GM21390 (cell line): ENCODE measurements at regions not wholly inside any gene's neighbourhood (a gene's known extent, or its start where the extent isn't known, plus 50 kb on each side); places are given as distances from the start of the nearest gene placed in this dataset.
"Not testable (repeated sequence)": the region's sequence is repeated elsewhere in the genome, so short reads cannot be mapped to it uniquely, and the experiment has no call there.

Experiments
- ATAC-seq: cut with Tn5 transposase; IDR thresholded peaks from one replicate; pipeline ENCODE4 v1.9.1; 2021; ENCODE audit not compliant: unreplicated experiment

DNA sequence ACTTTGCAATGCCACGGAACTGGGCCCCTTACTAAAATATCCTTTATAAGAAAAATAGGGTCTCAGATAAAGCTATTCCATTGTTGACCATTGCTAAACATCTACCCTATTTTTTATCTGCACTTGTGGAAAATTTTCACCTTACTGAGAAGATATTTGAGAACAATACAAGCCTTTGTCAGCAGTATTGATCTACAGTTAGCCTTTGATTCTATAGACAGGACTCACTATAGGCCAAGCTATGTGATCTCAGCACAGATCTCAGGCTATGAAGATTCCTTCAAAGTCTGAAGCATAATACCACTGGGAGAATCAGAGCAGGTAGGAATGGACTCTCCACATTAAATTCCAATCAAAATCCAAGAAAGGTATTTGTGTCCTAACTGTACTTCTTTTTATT lies 1099.7 kb downstream of the DIAPH3 start:
- no peak for ATAC-seq

- not testable (repeated sequence) for ATAC-seq
Measured at GRCh38 chr13:59076386-59076785, 1087.3 kb downstream of the DIAPH3 start.

GRCh38 chr13:59086147-59086546 lies 1077.6 kb downstream of the DIAPH3 start:
- no peak for ATAC-seq

DNA sequence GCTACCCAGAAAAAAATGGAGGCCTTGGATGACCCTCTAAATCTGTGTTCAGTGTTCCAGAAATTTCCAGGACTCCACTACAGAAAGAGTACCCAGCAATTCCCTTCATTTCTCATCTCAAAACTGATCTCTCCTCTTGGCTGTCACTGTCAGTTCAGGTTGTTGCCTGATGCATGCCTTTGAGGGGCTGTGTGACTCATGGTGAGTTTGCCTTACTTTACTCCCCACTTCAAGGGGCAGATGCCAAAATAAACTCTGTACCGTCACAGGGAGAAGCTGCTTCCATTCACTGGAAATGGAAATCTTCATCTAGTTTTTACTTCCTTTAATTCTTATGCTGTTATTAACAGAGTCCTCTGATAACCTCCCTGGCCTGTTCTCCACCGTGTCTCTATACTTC lies 1075.0 kb downstream of the DIAPH3 start:
- ATAC-seq: no peak

- no peak for ATAC-seq
Measured at GRCh38 chr13:59094181-59094580, 1069.5 kb downstream of the DIAPH3 start.

DNA sequence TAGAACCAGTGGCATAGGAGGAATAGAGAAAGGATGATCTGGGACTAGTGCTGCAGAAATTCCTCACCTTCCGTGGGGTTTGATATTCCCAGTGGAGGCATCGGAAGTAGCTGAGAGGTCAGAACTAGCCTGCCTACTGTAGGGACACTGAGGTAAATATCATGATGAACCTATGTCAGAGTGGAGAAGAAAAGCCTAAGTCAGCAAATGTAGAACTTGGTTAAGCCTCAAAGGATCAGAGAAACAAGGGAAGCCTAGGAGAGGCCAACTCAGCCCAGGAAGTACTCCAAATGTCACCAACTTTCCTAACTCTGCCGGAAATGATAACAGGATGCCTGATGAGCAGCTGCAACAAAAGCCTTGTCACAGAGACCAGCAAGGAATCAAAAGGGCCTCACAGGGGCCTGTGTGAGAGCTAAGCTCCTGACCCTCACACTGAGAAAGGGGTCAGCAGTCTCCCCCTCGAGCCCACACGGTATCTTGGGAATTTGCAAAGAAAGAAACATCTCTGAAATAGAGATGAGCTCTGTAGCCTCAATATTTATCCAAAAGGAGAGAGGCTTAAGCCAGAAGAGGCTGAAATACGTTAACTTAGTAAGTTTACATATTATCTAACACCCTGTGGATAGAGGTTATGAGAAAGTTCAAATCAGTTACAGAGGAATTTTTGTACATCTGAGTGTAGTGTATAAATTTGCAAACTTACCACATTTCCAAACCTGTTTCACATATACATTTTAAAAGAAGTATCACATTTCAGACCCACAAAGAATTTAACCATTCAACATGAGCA lies 1064.3 kb downstream of the DIAPH3 start:
- no peak for ATAC-seq

DNA sequence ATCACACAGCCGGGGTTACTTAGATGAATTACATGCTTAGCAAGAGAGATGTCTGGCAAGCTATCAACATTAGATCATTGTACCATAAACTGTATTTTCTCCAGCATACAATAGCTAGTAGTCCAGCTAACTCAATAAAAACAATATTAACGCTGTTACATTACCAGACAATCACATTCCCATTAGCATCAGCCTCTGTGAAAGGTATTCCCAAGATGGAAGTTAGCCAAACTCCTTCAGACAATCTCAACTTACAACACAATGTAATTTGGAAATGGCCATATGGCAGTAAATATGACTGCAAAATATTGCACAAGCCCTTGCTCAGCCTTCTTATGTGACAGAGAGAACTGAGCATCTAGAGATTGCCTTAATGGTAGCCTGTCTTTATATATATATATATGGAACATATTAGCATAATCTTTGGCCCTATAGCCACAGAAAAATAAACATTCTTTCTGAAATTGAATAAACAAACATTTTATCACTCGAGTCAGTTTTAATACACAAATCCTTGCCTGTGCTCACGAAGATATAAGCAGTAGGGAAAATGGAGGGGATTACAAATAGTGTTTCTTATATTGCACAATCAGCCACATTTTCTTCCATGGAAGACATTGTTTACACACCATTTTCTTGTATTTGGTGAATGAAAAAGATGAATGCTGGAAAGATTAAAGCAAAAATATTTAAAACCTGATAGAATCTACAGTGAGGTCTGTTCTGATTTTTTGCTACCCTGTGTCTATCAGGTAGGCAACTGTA lies 1060.5 kb downstream of the DIAPH3 start:
- no peak for ATAC-seq

DNA sequence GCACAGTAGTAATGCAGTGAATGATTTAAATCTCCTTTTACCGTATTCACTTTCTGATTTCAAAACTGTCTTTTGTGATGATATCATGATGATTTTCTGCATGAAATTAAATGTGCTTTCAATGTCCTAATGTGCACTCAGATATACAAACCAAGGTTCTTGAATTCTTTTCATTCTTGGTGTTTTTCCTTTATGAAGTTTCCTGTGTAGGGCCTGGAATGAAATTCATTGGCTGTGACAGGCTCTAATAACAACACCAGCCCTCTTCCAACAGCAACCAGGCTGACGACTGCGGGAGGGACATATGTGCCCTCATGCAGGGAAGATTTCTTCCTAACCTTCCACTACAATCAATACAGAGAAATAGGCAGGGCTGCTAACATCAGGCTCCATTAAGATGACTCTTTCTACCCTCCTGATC lies 1052.0 kb downstream of the DIAPH3 start:
- ATAC-seq: no peak

DNA sequence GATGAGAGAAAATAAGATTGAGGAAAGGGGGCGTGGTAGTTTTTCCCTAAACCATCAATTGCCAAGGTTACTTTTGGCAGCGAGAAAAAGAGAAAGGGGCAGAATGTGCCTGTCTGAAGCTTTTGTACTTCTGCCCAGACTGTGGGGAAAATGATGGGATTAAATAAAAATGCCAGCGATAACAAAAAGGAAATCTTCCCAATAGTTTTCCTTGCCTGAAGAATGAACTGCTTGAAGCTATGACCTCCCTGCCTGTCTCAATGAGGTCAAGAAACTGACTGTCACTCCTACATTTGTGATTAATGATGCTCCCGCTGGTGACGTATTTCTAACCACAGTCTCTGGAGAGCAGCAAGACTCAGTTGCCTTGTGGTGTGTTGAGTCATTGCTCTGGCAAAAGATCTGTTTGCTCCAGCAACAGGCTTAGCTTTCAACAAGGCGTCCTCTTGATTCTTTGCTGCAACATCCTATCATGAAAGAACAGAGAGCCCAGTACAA lies 1051.5 kb downstream of the DIAPH3 start:
- ATAC-seq: no peak

- ATAC-seq: no peak
Measured at GRCh38 chr13:59119475-59119874, 1044.3 kb downstream of the DIAPH3 start.

GRCh38 chr13:59120297-59120843 lies 1043.4 kb downstream of the DIAPH3 start:
- ATAC-seq: no peak

DNA sequence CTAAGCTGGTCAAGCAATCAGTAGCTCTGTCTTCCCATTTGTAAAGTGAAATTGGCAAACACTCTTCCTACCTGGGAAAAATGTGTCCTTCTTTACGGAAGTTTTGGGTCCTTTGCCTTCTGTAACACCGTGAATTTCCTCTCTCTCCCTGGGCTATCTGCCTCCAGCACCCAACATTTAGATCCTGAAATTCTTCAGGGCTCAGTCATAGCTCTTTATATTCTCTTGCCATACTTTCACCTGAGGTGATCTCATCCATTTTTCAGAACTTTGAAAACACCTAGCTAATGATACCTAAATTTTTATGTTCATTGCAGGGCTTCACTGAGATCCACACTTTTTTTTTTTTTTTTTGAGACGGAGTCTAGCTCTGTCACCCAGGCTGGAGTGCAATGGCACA lies 1042.2 kb downstream of the DIAPH3 start:
- ATAC-seq: no peak

GRCh38 chr13:59126474-59126873 lies 1037.3 kb downstream of the DIAPH3 start:
- ATAC-seq: no peak

DNA sequence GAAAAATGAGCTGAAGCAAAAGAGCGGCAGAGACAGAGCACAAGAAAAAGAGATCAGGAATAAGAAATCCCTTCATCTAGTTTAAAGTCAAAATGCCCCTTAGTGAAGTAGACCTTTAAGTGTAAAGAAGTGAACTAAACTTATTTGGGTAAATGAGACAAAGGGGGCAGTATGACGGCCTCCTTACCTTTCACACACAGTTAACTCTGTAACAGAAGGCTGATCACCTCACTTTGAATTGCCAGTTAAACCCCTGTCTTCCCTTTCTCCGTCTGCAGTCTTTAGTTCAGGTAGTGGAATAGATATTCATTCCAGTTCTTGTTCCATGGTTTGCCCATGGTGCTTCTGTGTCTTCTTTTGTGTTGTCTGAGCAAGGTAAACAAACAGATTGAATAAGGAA lies 1029.8 kb downstream of the DIAPH3 start:
- no peak for ATAC-seq

- ATAC-seq: no peak
Measured at GRCh38 chr13:59144700-59145099, 1019.0 kb downstream of the DIAPH3 start.

DNA sequence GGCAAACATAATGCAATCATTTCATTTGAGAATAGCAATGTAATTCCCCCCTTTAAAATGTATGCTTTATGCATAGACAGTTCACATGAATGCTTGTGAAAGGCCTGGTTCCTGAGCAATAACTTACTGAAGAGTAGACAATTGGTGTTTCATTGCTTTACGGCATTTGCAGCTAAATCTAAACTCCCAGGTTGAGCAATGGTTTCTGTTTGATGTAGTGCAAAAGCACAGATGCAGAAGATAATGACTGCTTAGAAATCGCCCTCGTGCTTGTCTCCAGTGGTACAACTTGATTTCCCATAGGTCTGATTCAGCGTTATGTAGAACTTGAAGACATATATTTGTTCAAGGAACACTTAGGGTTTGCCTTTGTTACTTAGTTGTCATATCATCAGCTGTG lies 1018.3 kb downstream of the DIAPH3 start:
- ATAC-seq: no peak

DNA sequence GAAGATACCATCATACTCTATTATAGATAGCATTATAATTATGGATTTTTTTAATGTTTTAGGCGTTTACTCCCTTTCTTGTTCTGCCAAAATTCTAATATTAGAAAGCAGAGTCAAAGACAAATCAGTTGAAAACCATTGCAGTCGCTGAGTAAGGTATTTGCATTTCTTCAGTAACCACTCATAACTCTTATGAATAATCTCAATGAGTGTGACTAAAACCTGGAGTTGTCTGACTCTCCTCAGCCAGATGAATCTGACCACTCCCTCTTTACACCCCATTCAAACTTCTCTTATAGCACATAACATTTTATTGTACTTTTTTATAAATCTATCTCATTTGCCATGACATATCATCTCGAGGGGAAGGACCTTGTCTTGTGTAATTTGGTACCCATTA lies 1006.5 kb downstream of the DIAPH3 start:
- ATAC-seq: no peak

- no peak for ATAC-seq
Measured at GRCh38 chr13:59166174-59166573, 997.6 kb downstream of the DIAPH3 start.

DNA sequence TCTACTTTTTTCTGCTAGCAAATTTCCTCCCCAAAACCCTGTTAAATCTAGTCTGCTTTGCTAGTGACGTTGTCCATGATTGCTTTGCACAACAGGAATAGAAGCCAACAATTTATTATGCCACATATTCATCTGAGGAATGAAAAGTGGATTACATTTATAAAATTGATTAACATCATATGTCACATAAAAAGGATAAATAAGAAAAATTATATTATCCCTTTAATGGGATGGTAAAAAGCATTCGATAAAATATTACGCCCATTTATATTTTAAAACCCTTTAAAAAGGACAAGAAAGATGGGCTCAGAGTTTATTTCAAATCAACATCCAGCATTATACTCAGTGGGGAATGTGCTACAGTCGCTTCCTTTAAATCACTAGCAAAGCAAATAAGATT lies 991.7 kb downstream of the DIAPH3 start:
- no peak for ATAC-seq

DNA sequence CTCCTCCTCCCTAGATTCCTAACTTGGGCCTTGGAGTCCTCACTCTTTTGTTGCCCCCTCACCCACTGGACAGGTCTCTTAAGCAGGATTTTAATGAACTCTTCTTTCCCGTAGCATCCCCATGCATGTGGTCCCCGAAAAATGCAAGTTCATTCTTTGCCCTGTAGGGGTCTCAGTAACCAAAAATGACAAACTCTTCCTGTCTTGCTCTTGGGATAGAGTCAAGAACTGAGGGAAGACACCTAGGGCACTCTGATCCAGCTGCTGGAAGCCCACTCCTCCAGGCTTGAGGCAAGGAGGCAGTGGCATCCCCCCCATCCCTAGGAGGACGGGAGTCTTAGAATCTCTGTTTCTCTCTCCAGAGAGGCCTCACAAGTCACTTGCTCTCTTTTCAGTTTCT lies 987.0 kb downstream of the DIAPH3 start:
- ATAC-seq: peak; percentile 51

DNA sequence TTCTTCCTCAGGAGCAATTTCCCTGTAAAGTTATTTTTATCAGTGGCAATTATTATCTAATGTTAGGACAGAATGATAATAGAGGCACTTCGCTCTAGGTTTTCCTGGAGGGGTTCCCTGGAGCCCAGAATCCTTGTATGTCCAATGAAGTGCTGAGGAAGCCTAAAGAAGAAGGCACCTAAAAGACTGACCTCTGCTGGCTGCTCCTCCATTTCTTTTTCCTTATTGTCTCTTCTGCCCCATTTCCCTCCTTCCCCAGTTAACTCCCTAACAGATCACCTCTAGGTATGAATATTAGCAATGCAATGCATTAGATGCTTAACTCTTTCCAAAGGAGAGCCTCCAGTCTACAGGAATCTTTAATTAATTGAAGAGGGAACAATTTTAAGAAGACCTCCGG lies 985.4 kb downstream of the DIAPH3 start:
- ATAC-seq: no peak

DNA sequence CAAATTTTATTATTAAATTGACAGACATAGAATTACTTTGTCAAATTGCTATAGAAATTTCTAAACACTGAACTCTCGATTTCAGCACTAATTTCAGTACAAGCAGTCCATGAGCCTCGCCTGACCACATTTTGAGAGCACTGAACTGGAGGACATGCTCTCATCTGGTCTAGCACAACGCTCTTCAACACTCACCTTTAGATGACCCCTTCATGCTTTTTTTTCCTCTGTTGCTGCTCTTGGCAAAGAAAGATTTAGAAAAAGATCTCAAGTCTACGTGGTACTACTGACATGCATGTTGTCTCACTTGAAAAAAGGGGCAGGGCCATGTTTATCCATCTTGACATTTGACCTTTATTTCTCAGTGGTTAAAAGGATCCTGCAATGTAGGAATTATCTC lies 981.5 kb downstream of the DIAPH3 start:
- no peak for ATAC-seq
